NCI-H2196 (cell line): ENCODE measurements at regions not wholly inside any gene's neighbourhood (a gene's known extent, or its start where the extent isn't known, plus 50 kb on each side); places are given as distances from the start of the nearest gene placed in this dataset.
"Not testable (repeated sequence)": the region's sequence is repeated elsewhere in the genome, so short reads cannot be mapped to it uniquely, and the experiment has no call there.

Source experiments
- DNase-seq: peaks from one replicate; lab custom pipeline; 2025; ENCODE audit not compliant: unreplicated experiment; lab: John Stamatoyannopoulos, UW

DNA sequence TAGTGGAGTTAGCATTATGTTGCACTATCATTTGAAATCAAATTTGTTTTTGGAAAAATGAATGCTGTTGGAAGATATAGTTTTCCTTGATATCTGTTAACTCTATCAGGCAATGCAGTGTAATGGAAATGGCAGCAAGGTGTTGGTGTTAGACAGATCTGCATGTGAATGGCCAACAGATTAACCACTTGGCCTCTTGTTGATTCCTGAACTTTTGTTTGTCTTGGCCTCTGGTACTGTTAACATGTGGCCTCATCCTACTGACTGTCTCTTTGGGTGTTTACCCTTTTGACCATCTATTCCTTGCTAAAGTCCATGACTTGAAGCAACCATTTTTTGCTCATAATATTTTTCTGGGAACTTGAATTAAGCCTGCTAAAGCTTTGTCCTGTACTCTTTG is 110.2 kb upstream of the CDH2 start:
- no peak for DNase-seq

DNA sequence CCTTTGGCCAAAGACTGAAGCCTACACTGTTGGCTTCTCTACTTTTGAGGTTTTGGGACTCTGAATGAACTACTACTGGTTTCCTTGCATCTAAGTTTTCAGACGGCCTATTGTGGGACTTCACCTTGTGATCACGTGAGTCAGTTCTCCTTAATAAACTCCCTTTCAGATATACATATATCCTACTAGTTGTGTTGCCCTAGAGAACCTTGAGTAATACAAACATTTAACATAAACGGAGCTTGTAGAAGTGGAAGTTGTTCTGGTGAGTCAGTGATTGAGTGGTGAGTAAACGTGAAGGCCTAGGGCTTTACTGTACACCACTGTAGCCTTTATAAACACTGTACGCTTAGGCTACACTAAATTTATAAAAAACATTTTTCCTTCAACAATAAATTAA is 107.2 kb upstream of the CDH2 start:
- no peak for DNase-seq

GRCh38 chr18:28281400-28281799 is 104.5 kb upstream of the CDH2 start:
- no peak for DNase-seq

GRCh38 chr18:28269750-28270149 is 92.8 kb upstream of the CDH2 start:
- DNase-seq: no peak

- DNase-seq: no peak
Observed at GRCh38 chr18:28267878-28268625, 91.1 kb upstream of the CDH2 start.

DNA sequence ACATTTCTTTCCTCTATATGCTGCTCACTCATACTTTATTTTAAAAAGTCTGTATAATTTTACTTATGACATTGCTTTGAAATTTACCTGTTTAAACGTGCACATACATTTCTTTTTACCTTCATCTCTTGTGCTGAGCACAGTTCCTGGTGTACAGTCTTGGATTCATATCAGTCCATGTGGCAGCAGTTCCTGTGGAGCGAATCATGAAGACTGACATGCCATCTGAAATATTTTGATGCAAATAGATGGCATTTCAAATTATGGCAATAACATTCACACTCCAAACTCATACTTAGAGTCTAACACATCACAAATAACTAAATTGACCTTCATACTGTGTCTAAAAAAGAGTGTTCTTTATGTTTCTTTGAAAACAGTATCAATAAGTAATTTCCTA is 90.3 kb upstream of the CDH2 start:
- DNase-seq: no peak

GRCh38 chr18:28256166-28256565 is 79.2 kb upstream of the CDH2 start:
- DNase-seq: no peak

DNA sequence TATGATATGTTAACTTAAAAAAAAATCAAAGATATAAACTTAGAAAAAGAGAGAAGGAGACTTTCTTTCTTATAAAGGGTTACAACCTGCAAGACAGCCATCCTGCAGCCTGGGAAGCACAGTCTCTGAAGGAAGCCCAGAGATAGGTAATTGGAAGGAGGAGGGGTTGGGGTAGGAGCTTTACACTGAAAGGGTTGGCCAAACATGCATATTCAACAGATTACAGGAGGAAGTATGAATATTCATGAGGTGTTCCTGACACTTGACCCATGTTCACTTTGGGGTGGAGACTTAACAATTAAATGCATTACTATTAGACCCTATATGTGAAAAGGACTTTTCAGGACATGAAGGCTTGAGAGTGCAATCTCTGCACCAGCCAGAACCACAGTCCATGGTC is 71.7 kb upstream of the CDH2 start:
- no peak for DNase-seq

GRCh38 chr18:28240626-28241025 is 63.7 kb upstream of the CDH2 start:
- DNase-seq: not testable (repeated sequence)

GRCh38 chr18:28236487-28236886 is 59.6 kb upstream of the CDH2 start:
- no peak for DNase-seq
